ENCODE measurements at regions not wholly inside any gene's neighbourhood (a gene's known extent, or its start where the extent isn't known, plus 50 kb on each side); places are given as distances from the start of the nearest gene placed in this dataset.
"Not testable (repeated sequence)": the region's sequence is repeated elsewhere in the genome, so short reads cannot be mapped to it uniquely, and the experiment has no call there.

- Histone ChIP-seq H3K4me3 (ENCODE audit: low read depth, low read length) (no peak overlapping the region), H3K4me1 (ENCODE audit: insufficient read depth) (no peaks in the 10 kb centered on the region), H3K27ac (ENCODE audit: low read depth) (no peak overlapping the region), H3K36me3 (ENCODE audit: insufficient read depth) (no peaks in the 10 kb centered on the region)
- no peak for DNase-seq (ENCODE audit: extremely low spot score)
- WGBS: 75% methylated on average over 5 of the region's 5 CpGs
Observed at GRCh38 chr18:42480441-42480840, 525.4 kb downstream of the PIK3C3 start.

GRCh38 chr18:42484648-42485047 is 529.6 kb downstream of the PIK3C3 start:
- H3K4me1 ChIP-seq (ENCODE audit: insufficient read depth): no peaks in the 10 kb centered on the region
- no peak for DNase-seq (ENCODE audit: extremely low spot score)

DNA sequence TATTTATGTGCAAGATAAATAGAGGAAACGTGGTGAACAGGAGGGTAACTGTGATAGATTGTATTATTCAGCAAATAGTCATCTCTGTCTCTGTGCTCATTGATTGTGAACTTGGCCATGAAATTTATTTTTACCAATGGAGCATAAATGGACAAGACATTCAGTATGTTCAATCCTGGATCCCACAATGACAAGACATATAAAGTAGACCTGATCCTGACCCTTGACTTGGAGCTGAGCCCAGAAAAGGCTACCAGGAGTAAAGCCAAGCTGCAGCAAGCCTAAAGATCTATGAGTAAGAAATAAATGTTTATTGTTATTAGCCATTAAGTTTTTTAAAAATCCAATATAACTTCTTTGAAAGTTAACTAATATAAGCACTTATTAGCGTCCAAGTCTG is 531.2 kb downstream of the PIK3C3 start:
- H3K36me3 ChIP-seq (ENCODE audit: insufficient read depth): no peaks in the 10 kb centered on the region
- H3K27ac ChIP-seq (ENCODE audit: low read depth): no peak overlapping the region
- no peaks in the 10 kb centered on the region for H3K4me1 ChIP-seq (ENCODE audit: insufficient read depth)
- WGBS: 41% methylated on average over 2 of the region's 2 CpGs
- no peak overlapping the region for H3K4me3 ChIP-seq (ENCODE audit: low read depth, low read length)
- no peak for DNase-seq (ENCODE audit: extremely low spot score)

More at GRCh38 chr18:42484648-42485047, 529.6 kb downstream of the PIK3C3 start:
- H3K27ac ChIP-seq (ENCODE audit: low read depth): no peak overlapping the region
- no peak overlapping the region for H3K4me3 ChIP-seq (ENCODE audit: low read depth, low read length)
- H3K36me3 ChIP-seq (ENCODE audit: insufficient read depth): no peaks in the 10 kb centered on the region

DNA sequence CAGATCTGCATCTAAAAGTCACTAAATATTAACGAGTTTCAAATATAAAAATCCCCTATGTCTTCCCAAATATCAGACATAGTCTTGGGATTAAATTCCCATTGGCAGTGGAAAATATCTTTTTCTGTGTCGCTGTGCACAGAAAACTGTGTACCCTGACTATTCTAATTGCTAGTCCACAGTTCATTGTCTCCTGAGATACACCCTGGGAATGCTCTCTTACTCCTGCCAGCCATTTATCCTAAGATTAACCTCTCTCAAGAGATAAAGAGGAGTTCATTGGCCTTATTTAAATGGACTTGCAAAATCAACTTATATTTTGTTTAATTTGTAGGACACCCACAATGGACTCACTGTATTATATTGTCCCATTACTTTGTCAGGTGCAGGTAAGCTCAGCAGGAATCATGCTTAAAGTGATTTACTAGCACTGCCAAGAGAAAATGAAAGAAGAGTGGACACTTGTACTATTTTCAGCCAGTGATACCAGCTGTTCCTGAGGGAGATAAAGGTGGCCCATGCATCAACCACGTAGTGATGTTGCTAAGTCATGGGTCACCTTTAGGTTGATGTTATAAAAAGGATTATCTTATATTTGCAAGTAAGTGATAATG is 553.8 kb downstream of the PIK3C3 start:
- Histone ChIP-seq H3K4me3 (ENCODE audit: low read depth, low read length) (no peak overlapping the region), H3K27ac (ENCODE audit: low read depth) (no peak overlapping the region), H3K36me3 (ENCODE audit: insufficient read depth) (no peaks in the 10 kb centered on the region), H3K4me1 (ENCODE audit: insufficient read depth) (no peaks in the 10 kb centered on the region)
- 65% methylated on average over 3 of the region's 3 CpGs for WGBS
- DNase-seq (ENCODE audit: extremely low spot score): no peak

DNA sequence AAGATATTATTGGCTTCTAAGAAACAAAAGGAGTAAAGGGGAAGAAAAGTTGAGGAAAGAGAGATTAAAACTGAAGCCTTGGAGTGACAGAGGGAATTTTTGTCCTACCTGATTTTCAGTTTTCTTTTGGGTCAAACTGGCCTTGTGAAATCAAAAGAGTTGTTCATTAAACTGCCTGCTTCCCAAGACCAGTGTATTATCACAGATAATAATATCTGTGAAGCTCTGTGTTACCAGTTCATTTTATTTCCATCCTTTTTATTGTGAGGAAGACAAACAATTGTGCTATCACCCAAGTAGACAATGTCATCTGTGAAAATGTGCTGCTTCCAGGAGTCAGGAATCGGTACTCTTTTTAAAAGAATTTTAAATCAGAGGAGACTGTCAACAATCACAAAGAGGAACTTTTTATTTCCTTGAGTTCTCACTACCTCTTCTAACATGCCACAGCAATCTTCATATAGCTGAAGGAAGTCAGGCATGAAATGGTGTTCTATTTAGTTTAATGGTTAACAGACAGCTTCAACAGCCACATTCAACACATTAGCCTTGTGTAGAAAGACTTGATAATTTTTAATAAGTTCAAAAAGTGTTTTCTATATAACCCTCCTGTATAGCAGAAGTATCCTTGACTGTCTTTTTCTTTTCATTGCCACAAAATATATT is 554.8 kb downstream of the PIK3C3 start:
- H3K27ac ChIP-seq (ENCODE audit: low read depth): no peak overlapping the region
- no peaks in the 10 kb centered on the region for H3K4me1 ChIP-seq (ENCODE audit: insufficient read depth)
- WGBS: 75% methylated on average over 1 of the region's 1 CpG
- H3K36me3 ChIP-seq (ENCODE audit: insufficient read depth): no peaks in the 10 kb centered on the region
- no peak overlapping the region for H3K4me3 ChIP-seq (ENCODE audit: low read depth, low read length)
- no peak for DNase-seq (ENCODE audit: extremely low spot score)

DNA sequence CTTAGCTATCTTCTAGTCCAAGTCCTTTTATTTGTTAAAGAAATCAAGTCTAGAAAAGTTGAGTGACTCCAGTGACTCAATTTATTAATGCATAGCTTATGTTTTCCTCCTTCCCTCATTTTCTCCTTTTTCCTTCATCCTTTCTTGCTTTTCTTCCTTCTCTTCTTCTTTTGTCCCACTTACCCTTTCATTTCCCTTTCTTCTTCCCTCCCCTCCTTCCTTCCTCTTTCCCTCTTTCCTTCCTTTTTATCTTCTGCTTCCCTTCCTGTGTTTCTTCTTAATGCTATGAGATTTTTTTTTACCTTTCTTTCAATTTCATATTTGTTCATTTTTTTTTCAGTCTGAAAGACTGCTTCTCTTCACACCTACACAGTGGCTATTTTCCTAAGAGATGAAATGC is 555.5 kb downstream of the PIK3C3 start:
- no peak for DNase-seq (ENCODE audit: extremely low spot score)
- Histone ChIP-seq H3K27ac (ENCODE audit: low read depth) (no peak overlapping the region), H3K4me3 (ENCODE audit: low read depth, low read length) (no peak overlapping the region), H3K4me1 (ENCODE audit: insufficient read depth) (no peaks in the 10 kb centered on the region), H3K36me3 (ENCODE audit: insufficient read depth) (no peaks in the 10 kb centered on the region)

DNA sequence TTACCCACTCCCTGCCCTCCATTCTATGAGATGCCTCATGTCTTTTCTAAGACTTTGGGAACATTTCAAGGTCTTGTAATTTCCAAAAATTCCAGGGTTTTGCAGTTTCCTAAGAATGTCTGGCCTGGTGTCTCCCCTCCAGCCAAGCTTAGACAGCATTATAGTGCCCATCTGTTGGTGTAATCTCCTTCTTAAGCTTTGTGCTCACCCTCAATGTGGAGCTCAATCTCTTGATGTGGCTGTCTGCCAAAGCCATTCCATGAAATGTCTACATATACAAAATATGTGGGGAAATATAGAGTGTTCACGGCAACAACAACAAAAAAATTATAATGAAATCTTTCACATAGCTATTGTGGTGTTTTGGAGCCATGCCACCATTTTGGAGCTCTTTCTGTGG is 558.4 kb downstream of the PIK3C3 start:
- no peaks in the 10 kb centered on the region for H3K4me1 ChIP-seq (ENCODE audit: insufficient read depth)
- H3K4me3 ChIP-seq (ENCODE audit: low read depth, low read length): no peak overlapping the region
- WGBS: 68% methylated on average over 1 of the region's 1 CpG
- no peak for DNase-seq (ENCODE audit: extremely low spot score)
- H3K36me3 ChIP-seq (ENCODE audit: insufficient read depth): no peaks in the 10 kb centered on the region
- no peak overlapping the region for H3K27ac ChIP-seq (ENCODE audit: low read depth)

GRCh38 chr18:42514512-42514911 is 559.5 kb downstream of the PIK3C3 start:
- Histone ChIP-seq H3K4me3 (ENCODE audit: low read depth, low read length) (no peak overlapping the region), H3K4me1 (ENCODE audit: insufficient read depth) (no peaks in the 10 kb centered on the region), H3K36me3 (ENCODE audit: insufficient read depth) (no peaks in the 10 kb centered on the region), H3K27ac (ENCODE audit: low read depth) (no peak overlapping the region)
- DNase-seq (ENCODE audit: extremely low spot score): no peak
- WGBS: 85% methylated on average over 3 of the region's 3 CpGs

GRCh38 chr18:42517896-42518295 is 562.9 kb downstream of the PIK3C3 start:
- no peak for DNase-seq (ENCODE audit: extremely low spot score)
- Histone ChIP-seq H3K27ac (ENCODE audit: low read depth) (no peak overlapping the region), H3K36me3 (ENCODE audit: insufficient read depth) (no peaks in the 10 kb centered on the region), H3K4me3 (ENCODE audit: low read depth, low read length) (no peak overlapping the region), H3K4me1 (ENCODE audit: insufficient read depth) (no peaks in the 10 kb centered on the region)

DNA sequence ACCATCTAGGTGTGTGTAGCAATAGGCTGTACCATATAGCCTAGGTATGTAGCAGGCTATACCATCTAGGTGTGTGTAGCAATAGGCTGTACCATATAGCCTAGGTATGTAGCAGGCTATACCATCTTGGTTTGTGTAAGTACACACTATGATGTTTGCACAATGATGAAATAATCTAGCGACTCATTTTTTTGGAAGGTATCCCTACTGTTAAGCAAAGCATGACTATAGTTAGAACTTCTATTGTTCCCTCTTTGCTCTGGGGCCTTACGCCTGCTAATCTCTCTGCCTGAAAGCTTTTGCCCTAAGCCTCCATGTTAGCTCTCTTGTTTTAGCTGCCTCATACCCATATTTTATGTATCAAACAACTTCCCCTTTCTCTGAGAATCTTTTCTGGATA is 563.3 kb downstream of the PIK3C3 start:
- 68% methylated on average over 2 of the region's 2 CpGs for WGBS
- H3K27ac ChIP-seq (ENCODE audit: low read depth); H3K4me3 ChIP-seq (ENCODE audit: low read depth, low read length); DNase-seq (ENCODE audit: extremely low spot score); H3K4me1 ChIP-seq (ENCODE audit: insufficient read depth); H3K36me3 ChIP-seq (ENCODE audit: insufficient read depth): not testable (repeated sequence)

DNA sequence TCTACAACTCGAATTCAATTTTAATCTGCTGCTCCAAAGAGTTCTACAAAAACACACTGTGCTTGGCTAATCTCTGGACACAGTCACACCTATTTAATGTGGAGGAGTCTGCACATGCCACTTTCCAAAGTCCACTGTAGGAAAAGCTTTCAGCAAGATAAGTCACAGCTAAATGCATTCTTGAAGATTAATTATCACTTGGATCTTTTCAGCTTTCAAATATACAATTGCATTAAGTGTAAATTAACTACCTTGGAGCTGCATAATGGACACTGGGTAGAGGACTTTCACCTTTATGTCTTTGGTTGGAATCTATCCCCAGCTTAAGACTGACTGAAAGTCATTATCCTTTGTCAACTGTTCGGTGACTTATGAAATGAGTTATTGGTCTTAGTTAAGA is 565.1 kb downstream of the PIK3C3 start:
- 70% methylated on average over 2 of the region's 2 CpGs for WGBS
- no peak overlapping the region for H3K4me3 ChIP-seq (ENCODE audit: low read depth, low read length)
- no peak overlapping the region for H3K27ac ChIP-seq (ENCODE audit: low read depth)
- H3K36me3 ChIP-seq (ENCODE audit: insufficient read depth): no peaks in the 10 kb centered on the region
- no peak for DNase-seq (ENCODE audit: extremely low spot score)
- H3K4me1 ChIP-seq (ENCODE audit: insufficient read depth): no peaks in the 10 kb centered on the region

DNA sequence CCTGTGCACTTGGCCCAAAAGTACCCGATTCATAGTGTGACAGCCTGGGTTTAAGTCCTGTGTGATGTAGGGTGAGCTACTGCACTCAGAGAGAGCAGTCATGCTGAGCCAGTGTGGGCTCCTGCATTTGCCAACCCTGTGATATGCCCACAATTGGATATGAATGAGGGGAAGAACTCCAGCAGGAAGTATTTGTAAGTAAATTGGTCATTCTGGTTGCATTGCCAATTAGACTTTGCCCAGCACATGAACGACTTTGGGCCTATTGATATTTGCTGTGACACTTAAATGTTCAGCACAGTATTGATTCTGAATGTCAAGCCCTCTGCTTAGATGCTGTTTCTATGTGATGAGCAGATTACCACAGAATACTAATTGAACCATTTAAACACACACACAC is 570.9 kb downstream of the PIK3C3 start:
- no peaks in the 10 kb centered on the region for H3K36me3 ChIP-seq (ENCODE audit: insufficient read depth)
- 75% methylated on average over 2 of the region's 2 CpGs for WGBS
- no peak overlapping the region for H3K4me3 ChIP-seq (ENCODE audit: low read depth, low read length)
- no peak for DNase-seq (ENCODE audit: extremely low spot score)
- no peaks in the 10 kb centered on the region for H3K4me1 ChIP-seq (ENCODE audit: insufficient read depth)
- H3K27ac ChIP-seq (ENCODE audit: low read depth): no peak overlapping the region

GRCh38 chr18:42527766-42528165 is 572.7 kb downstream of the PIK3C3 start:
- no peaks in the 10 kb centered on the region for H3K36me3 ChIP-seq (ENCODE audit: insufficient read depth)
- H3K4me3 ChIP-seq (ENCODE audit: low read depth, low read length): no peak overlapping the region
- DNase-seq (ENCODE audit: extremely low spot score): no peak
- no peak overlapping the region for H3K27ac ChIP-seq (ENCODE audit: low read depth)
- WGBS: 62% methylated on average over 5 of the region's 5 CpGs
- H3K4me1 ChIP-seq (ENCODE audit: insufficient read depth): no peaks in the 10 kb centered on the region

DNA sequence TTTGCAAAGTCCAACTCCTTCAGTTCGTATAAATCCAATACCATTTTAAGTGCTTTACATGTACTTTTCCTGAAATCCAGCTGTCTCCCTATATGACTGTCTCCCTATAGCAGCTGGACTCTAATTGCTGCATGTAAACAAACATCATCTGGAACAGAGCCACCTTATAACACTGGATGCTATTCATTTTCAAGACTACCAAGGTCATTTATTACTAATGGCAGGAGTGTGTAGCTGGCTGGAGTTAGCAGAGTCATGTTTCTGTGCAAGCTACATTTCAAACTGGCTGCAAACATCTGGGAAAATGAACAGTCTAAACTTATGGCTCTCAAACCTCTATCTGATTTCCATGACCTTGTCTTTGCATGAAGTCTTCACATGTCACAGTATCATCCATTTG is 575.2 kb downstream of the PIK3C3 start:
- no peak for DNase-seq (ENCODE audit: extremely low spot score)
- Histone ChIP-seq H3K4me3 (ENCODE audit: low read depth, low read length) (no peak overlapping the region), H3K27ac (ENCODE audit: low read depth) (no peak overlapping the region), H3K4me1 (ENCODE audit: insufficient read depth) (no peaks in the 10 kb centered on the region), H3K36me3 (ENCODE audit: insufficient read depth) (no peaks in the 10 kb centered on the region)
- 63% methylated on average over 1 of the region's 1 CpG for WGBS

- WGBS: 40% methylated on average over 1 of the region's 1 CpG
- H3K4me3 ChIP-seq (ENCODE audit: low read depth, low read length): no peak overlapping the region
- H3K27ac ChIP-seq (ENCODE audit: low read depth): no peak overlapping the region
Observed at GRCh38 chr18:42532119-42532518, 577.1 kb downstream of the PIK3C3 start.

More at GRCh38 chr18:42532119-42532518, 577.1 kb downstream of the PIK3C3 start:
- H3K36me3 ChIP-seq (ENCODE audit: insufficient read depth): no peaks in the 10 kb centered on the region
- DNase-seq (ENCODE audit: extremely low spot score): no peak
- no peaks in the 10 kb centered on the region for H3K4me1 ChIP-seq (ENCODE audit: insufficient read depth)

Measured in urinary bladder (tissue), 3 donors.